ENCODE measurements at regions not wholly inside any gene's neighbourhood (a gene's known extent, or its start where the extent isn't known, plus 50 kb on each side); places are given as distances from the start of the nearest gene placed in this dataset.
"Not testable (repeated sequence)": the region's sequence is repeated elsewhere in the genome, so short reads cannot be mapped to it uniquely, and the experiment has no call there.

DNA sequence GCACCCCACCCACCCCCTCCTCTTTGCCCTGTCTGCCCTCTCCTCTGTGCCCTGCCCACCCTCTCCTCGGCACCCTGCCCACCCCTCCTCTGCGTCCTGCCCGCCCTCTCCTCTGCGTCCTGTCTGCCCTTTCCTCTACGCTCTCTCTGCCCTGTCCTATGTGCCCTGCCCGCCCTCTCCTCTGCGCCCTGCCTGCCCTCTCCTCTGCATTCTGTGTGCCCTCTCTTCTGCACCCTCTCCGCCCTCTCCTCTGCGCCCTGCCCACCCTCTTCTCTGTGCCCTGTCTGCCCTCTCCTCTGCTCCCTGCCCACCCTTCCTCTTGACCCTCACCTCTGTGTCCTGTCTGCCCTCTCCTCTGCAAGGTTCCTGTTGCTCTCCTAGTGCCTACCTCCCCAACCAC is 233.6 kb downstream of the SMAD2 start:
- no peak overlapping the region for H3K4me3 Mint-ChIP-seq
- H3K27me3 Mint-ChIP-seq (ENCODE audit: low read depth in 3 of 3): peaks cover 1 to 9% (median 5%) of the 10 kb centered on the region in 3 donors
- Histone ChIP-seq H3K9ac (ENCODE audit: insufficient read depth, low read length, poor library complexity, severe bottlenecking) (no peak overlapping the region), H3K79me2 (ENCODE audit: insufficient read depth, low read length) (no peaks in the 10 kb centered on the region), H3K4me1 (ENCODE audit: control insufficient read depth in 1 of 2, insufficient read depth in 2 of 2, low read length in 2 of 2) (no peaks in the 10 kb centered on the region), H3K9me3 (replicated peaks in 1 of 2; ENCODE audit: control insufficient read depth in 1 of 2, insufficient read depth in 1 of 2, low read length in 2 of 2) (no peaks in the 10 kb centered on the region), H4K20me1 (ENCODE audit: insufficient read depth, low read length) (no peaks in the 10 kb centered on the region), H2AFZ (ENCODE audit: insufficient read depth, low read depth, low read length, poor library complexity, severe bottlenecking) (no peak overlapping the region), H3K4me3 (replicated peaks in 1 of 3; ENCODE audit: low read depth in 2 of 3, low read length in 3 of 3) (no peak overlapping the region), H3K4me2 (replicated peaks; ENCODE audit: extremely low read depth, low read length, poor library complexity, severe bottlenecking) (no peak overlapping the region), H3K27me3 (ENCODE audit: control insufficient read depth in 2 of 2, insufficient read depth in 2 of 2, low read length in 2 of 2) (peaks cover 0 to 2% of the 10 kb centered on the region in 2 donors), H3K36me3 (replicated peaks in 1 of 2; ENCODE audit: control insufficient read depth in 1 of 2, insufficient read depth in 2 of 2, low read length in 2 of 2) (no peaks in the 10 kb centered on the region), H3K27ac (ENCODE audit: low read depth in 1 of 2, low read length in 2 of 2) (no peak overlapping the region)
- H3K36me3 Mint-ChIP-seq: no peaks in the 10 kb centered on the region
- 79% methylated on average over 9 of the region's 9 CpGs for WGBS (ENCODE audit: insufficient coverage)
- H3K27ac Mint-ChIP-seq: peak overlapping the region in 1 of 7 donors; percentile 65
- TF ChIP-seq, protein P1, sequence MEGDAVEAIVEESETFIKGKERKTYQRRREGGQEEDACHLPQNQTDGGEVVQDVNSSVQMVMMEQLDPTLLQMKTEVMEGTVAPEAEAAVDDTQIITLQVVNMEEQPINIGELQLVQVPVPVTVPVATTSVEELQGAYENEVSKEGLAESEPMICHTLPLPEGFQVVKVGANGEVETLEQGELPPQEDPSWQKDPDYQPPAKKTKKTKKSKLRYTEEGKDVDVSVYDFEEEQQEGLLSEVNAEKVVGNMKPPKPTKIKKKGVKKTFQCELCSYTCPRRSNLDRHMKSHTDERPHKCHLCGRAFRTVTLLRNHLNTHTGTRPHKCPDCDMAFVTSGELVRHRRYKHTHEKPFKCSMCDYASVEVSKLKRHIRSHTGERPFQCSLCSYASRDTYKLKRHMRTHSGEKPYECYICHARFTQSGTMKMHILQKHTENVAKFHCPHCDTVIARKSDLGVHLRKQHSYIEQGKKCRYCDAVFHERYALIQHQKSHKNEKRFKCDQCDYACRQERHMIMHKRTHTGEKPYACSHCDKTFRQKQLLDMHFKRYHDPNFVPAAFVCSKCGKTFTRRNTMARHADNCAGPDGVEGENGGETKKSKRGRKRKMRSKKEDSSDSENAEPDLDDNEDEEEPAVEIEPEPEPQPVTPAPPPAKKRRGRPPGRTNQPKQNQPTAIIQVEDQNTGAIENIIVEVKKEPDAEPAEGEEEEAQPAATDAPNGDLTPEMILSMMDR (IDR thresholded peaks at IDR 0.05): no peak
- intact Hi-C loops (cut with micrococcal nuclease): no loop called here
- peaks cover 0 to 1% (median 0%) of the 10 kb centered on the region in 7 donors for H3K9me3 Mint-ChIP-seq
- no peak for DNase-seq
- no peaks in the 10 kb centered on the region for H3K4me1 Mint-ChIP-seq

GRCh38 chr18:47691611-47692010 is 238.8 kb downstream of the SMAD2 start:
- Histone ChIP-seq H3K4me3 (replicated peaks in 1 of 3; ENCODE audit: low read depth in 2 of 3, low read length in 3 of 3) (no peak overlapping the region), H3K4me1 (ENCODE audit: control insufficient read depth in 1 of 2, insufficient read depth in 2 of 2, low read length in 2 of 2) (no peaks in the 10 kb centered on the region), H3K9me3 (replicated peaks in 1 of 2; ENCODE audit: control insufficient read depth in 1 of 2, insufficient read depth in 1 of 2, low read length in 2 of 2) (no peaks in the 10 kb centered on the region), H3K79me2 (ENCODE audit: insufficient read depth, low read length) (no peaks in the 10 kb centered on the region), H3K4me2 (replicated peaks; ENCODE audit: extremely low read depth, low read length, poor library complexity, severe bottlenecking) (no peak overlapping the region), H3K36me3 (replicated peaks in 1 of 2; ENCODE audit: control insufficient read depth in 1 of 2, insufficient read depth in 2 of 2, low read length in 2 of 2) (no peaks in the 10 kb centered on the region), H2AFZ (ENCODE audit: insufficient read depth, low read depth, low read length, poor library complexity, severe bottlenecking) (no peak overlapping the region), H4K20me1 (ENCODE audit: insufficient read depth, low read length) (no peaks in the 10 kb centered on the region), H3K27me3 (ENCODE audit: control insufficient read depth in 2 of 2, insufficient read depth in 2 of 2, low read length in 2 of 2) (peaks cover 0 to 2% of the 10 kb centered on the region in 2 donors), H3K9ac (ENCODE audit: insufficient read depth, low read length, poor library complexity, severe bottlenecking) (no peak overlapping the region), H3K27ac (ENCODE audit: low read depth in 1 of 2, low read length in 2 of 2) (no peak overlapping the region)
- Mint-ChIP-seq H3K9me3 (no peaks in the 10 kb centered on the region), H3K27me3 (ENCODE audit: low read depth in 3 of 3) (peaks cover 1 to 11% (median 6%) of the 10 kb centered on the region in 3 donors), H3K4me1 (no peaks in the 10 kb centered on the region), H3K4me3 (no peak overlapping the region), H3K36me3 (no peaks in the 10 kb centered on the region), H3K27ac (no peak overlapping the region)
- no peak for DNase-seq
- intact Hi-C loops (cut with micrococcal nuclease): no loop called here
- 95% methylated on average over 3 of the region's 4 CpGs for whole genome bisulfite sequencing (ENCODE audit: insufficient coverage)
- TF ChIP-seq, protein P1 (IDR thresholded peaks at IDR 0.05): no peak

- DNase-seq; H3K36me3 Mint-ChIP-seq; H3K9ac ChIP-seq (ENCODE audit: insufficient read depth, low read length, poor library complexity, severe bottlenecking); H3K9me3 ChIP-seq (replicated peaks in 1 of 2; ENCODE audit: control insufficient read depth in 1 of 2, insufficient read depth in 1 of 2, low read length in 2 of 2); H3K27ac ChIP-seq (ENCODE audit: low read depth in 1 of 2, low read length in 2 of 2); H2AFZ ChIP-seq (ENCODE audit: insufficient read depth, low read depth, low read length, poor library complexity, severe bottlenecking); H3K9me3 Mint-ChIP-seq; H3K27me3 ChIP-seq (ENCODE audit: control insufficient read depth in 2 of 2, insufficient read depth in 2 of 2, low read length in 2 of 2); H3K27ac Mint-ChIP-seq; H3K4me2 ChIP-seq (replicated peaks; ENCODE audit: extremely low read depth, low read length, poor library complexity, severe bottlenecking); H3K4me1 ChIP-seq (ENCODE audit: control insufficient read depth in 1 of 2, insufficient read depth in 2 of 2, low read length in 2 of 2); intact Hi-C loops (cut with micrococcal nuclease); H3K79me2 ChIP-seq (ENCODE audit: insufficient read depth, low read length); H3K36me3 ChIP-seq (replicated peaks in 1 of 2; ENCODE audit: control insufficient read depth in 1 of 2, insufficient read depth in 2 of 2, low read length in 2 of 2); H3K4me1 Mint-ChIP-seq; H3K4me3 Mint-ChIP-seq; H3K4me3 ChIP-seq (replicated peaks in 1 of 3; ENCODE audit: low read depth in 2 of 3, low read length in 3 of 3); H4K20me1 ChIP-seq (ENCODE audit: insufficient read depth, low read length): not testable (repeated sequence)
- peaks cover 1 to 11% (median 6%) of the 10 kb centered on the region in 3 donors for H3K27me3 Mint-ChIP-seq (ENCODE audit: low read depth in 3 of 3)
- WGBS (ENCODE audit: insufficient coverage): 64% methylated on average over 2 of the region's 3 CpGs
Measured at GRCh38 chr18:47690778-47691177, 239.7 kb downstream of the SMAD2 start.
